GM12865 (cell line): ENCODE measurements at regions not wholly inside any gene's neighbourhood (a gene's known extent, or its start where the extent isn't known, plus 50 kb on each side); places are given as distances from the start of the nearest gene placed in this dataset.

Experiments
- DNase-seq: peaks from one replicate; pipeline ENCODE4 v3.0.0; 2010; ENCODE audit warnings: low read depth
- H3K4me3 ChIP-seq: 2 replicates; pipeline ENCODE4 v1.5.1; 2011; ENCODE audit warnings: mild to moderate bottlenecking, low read depth, low read length, control low read depth
- TF ChIP-seq, protein P1 (sequence below): IDR thresholded peaks from 2 replicates; pipeline ENCODE4 v1.5.1; 2011; ENCODE audit warnings: low read length, control low read depth, low read depth, inconsistent platforms; ENCODE audit not compliant: insufficient read depth; ENCODE audit errors: missing control alignments

GRCh38 chr14:104361101-104361591, 218.4 kb upstream of the C14orf180 start:
- H3K4me3 ChIP-seq: no peak overlapping the region
- DNase-seq: no peak
- TF ChIP-seq, protein P1, sequence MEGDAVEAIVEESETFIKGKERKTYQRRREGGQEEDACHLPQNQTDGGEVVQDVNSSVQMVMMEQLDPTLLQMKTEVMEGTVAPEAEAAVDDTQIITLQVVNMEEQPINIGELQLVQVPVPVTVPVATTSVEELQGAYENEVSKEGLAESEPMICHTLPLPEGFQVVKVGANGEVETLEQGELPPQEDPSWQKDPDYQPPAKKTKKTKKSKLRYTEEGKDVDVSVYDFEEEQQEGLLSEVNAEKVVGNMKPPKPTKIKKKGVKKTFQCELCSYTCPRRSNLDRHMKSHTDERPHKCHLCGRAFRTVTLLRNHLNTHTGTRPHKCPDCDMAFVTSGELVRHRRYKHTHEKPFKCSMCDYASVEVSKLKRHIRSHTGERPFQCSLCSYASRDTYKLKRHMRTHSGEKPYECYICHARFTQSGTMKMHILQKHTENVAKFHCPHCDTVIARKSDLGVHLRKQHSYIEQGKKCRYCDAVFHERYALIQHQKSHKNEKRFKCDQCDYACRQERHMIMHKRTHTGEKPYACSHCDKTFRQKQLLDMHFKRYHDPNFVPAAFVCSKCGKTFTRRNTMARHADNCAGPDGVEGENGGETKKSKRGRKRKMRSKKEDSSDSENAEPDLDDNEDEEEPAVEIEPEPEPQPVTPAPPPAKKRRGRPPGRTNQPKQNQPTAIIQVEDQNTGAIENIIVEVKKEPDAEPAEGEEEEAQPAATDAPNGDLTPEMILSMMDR: no peak

GRCh38 chr14:104361921-104362681, 217.5 kb upstream of the C14orf180 start:
- H3K4me3 ChIP-seq: no peak overlapping the region
- DNase-seq: no peak
- TF ChIP-seq, protein P1: no peak

- no peak overlapping the region for H3K4me3 ChIP-seq
- TF ChIP-seq, protein P1: no peak
- no peak for DNase-seq
Measured at GRCh38 chr14:104362761-104363605, 216.6 kb upstream of the C14orf180 start.

DNA sequence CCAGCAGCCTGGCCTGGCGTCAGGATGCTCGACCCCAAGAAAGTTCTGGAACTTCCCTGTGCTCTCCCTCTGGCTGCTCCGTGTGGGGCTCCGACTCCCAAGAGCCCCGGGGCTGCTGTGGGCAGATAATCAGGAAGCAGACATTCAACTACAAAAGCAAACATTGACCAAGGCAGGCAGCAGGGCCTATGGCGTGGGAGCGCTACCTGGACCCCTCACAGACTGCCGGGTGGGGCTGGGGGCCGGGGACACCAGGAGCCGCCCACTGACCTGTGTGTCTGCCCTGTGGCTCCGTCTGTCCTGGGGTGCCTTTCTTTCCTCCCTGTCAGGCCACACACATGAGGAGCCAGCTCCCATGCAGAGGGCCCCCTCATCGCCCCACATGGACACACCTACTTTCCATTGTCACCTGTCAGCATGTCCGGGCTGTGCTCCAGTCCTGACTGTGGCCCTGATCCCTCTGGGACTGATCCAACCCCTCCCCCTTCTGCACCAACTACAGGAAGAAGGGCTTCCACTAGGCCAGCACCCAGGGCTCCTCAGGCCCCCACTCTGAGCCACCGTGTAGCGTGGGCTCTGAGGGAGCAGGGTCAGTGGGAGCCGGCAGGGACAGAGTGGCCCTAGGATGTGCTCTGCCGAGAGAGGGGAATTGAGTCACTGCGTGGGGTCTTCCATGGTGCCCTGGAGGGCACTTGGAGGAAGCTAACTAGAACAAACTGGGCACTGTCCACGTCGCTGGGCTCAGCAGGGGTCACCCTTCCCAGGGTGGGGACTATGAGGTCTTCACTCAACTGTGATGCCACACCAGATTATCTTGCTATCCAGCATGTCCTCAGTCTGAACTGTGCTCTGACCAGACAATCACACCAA, 215.4 kb upstream of the C14orf180 start:
- TF ChIP-seq, protein P1: no peak
- H3K4me3 ChIP-seq: no peak overlapping the region
- no peak for DNase-seq

- DNase-seq: no peak
- H3K4me3 ChIP-seq: no peak overlapping the region
- TF ChIP-seq, protein P1: no peak
Measured at GRCh38 chr14:104364830-104365229, 214.7 kb upstream of the C14orf180 start.
